OCI-LY7 (cell line): ENCODE measurements at regions not wholly inside any gene's neighbourhood (a gene's known extent, or its start where the extent isn't known, plus 50 kb on each side); places are given as distances from the start of the nearest gene placed in this dataset.

Experiments
- BruUV-seq: library from RNA; stranded (reverse); fragments of 400-500 nt; replicated peaks from 2 replicates; lab custom pipeline; 2021; lab: Mats Ljungman, UMichigan
- CTCF ChIA-PET: fragments of 300-600 bp; sonication (Branson Sonifier 250); formaldehyde crosslinking; loops from one replicate; lab custom pipeline; 2022; ENCODE audit warnings: antibody characterized with exemption; ENCODE audit not compliant: unreplicated experiment; lab: Charles Lee
- POLR2A ChIA-PET: fragments of 300-600 bp; sonication (Branson Sonifier 250); formaldehyde crosslinking; loops from one replicate; lab custom pipeline; 2022; ENCODE audit warnings: antibody characterized with exemption; lab: Charles Lee
- DNase-seq: peaks from one replicate; pipeline ENCODE4 v3.0.0-alpha.2; 2015; ENCODE audit warnings: low spot score
- H2AFZ ChIP-seq: fragments of 200-600 bp; sonication (generic), shearing (Covaris generic); 2 replicates; pipeline ENCODE4 v1.6.1; 2014; ENCODE audit warnings: mild to moderate bottlenecking, antibody characterized with exemption, low read length, moderate library complexity
- H3K27ac ChIP-seq: fragments of 200-600 bp; sonication (generic); 2 replicates; pipeline ENCODE4 v1.5.1; 2014; ENCODE audit warnings: mixed run types, low read depth, mild to moderate bottlenecking, moderate library complexity, low read length, inconsistent platforms; ENCODE audit not compliant: poor library complexity, severe bottlenecking
- H3K36me3 ChIP-seq: fragments of 200-600 bp; sonication (generic); 2 replicates; pipeline ENCODE4 v1.6.1; 2014; ENCODE audit warnings: mild to moderate bottlenecking, antibody characterized with exemption, low read length, moderate library complexity, mixed read lengths; ENCODE audit not compliant: insufficient read depth
- H3K4me1 ChIP-seq: fragments of 200-600 bp; sonication (generic); 2 replicates; pipeline ENCODE4 v1.5.1; 2014; ENCODE audit warnings: mild to moderate bottlenecking, low read length; ENCODE audit not compliant: insufficient read depth, poor library complexity, severe bottlenecking
- H3K4me2 ChIP-seq: fragments of 200-600 bp; sonication (generic); 2 replicates; pipeline ENCODE4 v1.6.1; 2014; ENCODE audit warnings: mild to moderate bottlenecking, low read length
- H3K4me3 ChIP-seq: fragments of 200-600 bp; sonication (generic); 2 replicates; pipeline ENCODE4 v1.5.1; 2014; ENCODE audit warnings: mild to moderate bottlenecking, low read depth, low read length; ENCODE audit not compliant: poor library complexity, severe bottlenecking
- H3K79me2 ChIP-seq: fragments of 200-600 bp; sonication (generic); 2 replicates; pipeline ENCODE4 v1.6.1; 2016; ENCODE audit warnings: low read depth, mild to moderate bottlenecking, low read length, moderate library complexity, mixed read lengths; ENCODE audit not compliant: insufficient read depth
- H3K9me2 ChIP-seq: fragments of 200-600 bp; sonication (generic); 2 replicates; pipeline ENCODE4 v1.6.1; 2016; ENCODE audit warnings: mild to moderate bottlenecking, low read length, mixed read lengths; ENCODE audit not compliant: insufficient read depth
- H3K9me3 ChIP-seq: fragments of 200-600 bp; sonication (generic); 2 replicates; pipeline ENCODE4 v1.6.1; 2014; ENCODE audit warnings: mild to moderate bottlenecking, mixed run types, low read length, mixed read lengths
- H4K20me1 ChIP-seq: fragments of 200-600 bp; sonication (generic); 2 replicates; pipeline ENCODE4 v1.6.1; 2014; ENCODE audit warnings: mild to moderate bottlenecking, antibody characterized with exemption, low read length, moderate library complexity, mixed read lengths; ENCODE audit not compliant: insufficient read depth
- EZH2phosphoT487 ChIP-seq: fragments of 200-600 bp; sonication (generic); IDR thresholded peaks from 2 replicates; pipeline ENCODE4 v1.6.1; 2018; ENCODE audit warnings: low read depth, borderline replicate concordance, mild to moderate bottlenecking, mixed run types, antibody characterized with exemption, low read length, moderate library complexity, mixed read lengths
- intact Hi-C: fragments of 100-400 bp; cut with micrococcal nuclease; formaldehyde crosslinking; loops from one replicate; pipeline ENCODE4 v1.10.0; 2022; ENCODE audit not compliant: unreplicated experiment
- TF ChIP-seq, protein P1 (sequence below): fragments of 200-600 bp; sonication (generic); conservative IDR thresholded peaks from 2 replicates; pipeline ENCODE4 v1.5.1; 2014; ENCODE audit warnings: mild to moderate bottlenecking, antibody characterized with exemption, low read length, moderate library complexity, mixed read lengths

- Histone ChIP-seq H3K4me3 (no peak overlapping the region), H3K4me1 (no peaks in the 10 kb centered on the region), H3K79me2 (no peaks in the 10 kb centered on the region), H3K4me2 (no peak overlapping the region), H4K20me1 (no peaks in the 10 kb centered on the region), H3K36me3 (no peaks in the 10 kb centered on the region), H3K9me3 (no peaks in the 10 kb centered on the region), H2AFZ (no peak overlapping the region), H3K9me2 (no peaks in the 10 kb centered on the region), H3K27ac (no peak overlapping the region)
- DNase-seq: no peak
- no TSS peak for BruUV-seq
- ChIA-PET CTCF (no interaction called here), POLR2A (no interaction called here)
- intact Hi-C loops: no loop called here
- TF ChIP-seq EZH2phosphoT487: no peak
- TF ChIP-seq, protein P1, sequence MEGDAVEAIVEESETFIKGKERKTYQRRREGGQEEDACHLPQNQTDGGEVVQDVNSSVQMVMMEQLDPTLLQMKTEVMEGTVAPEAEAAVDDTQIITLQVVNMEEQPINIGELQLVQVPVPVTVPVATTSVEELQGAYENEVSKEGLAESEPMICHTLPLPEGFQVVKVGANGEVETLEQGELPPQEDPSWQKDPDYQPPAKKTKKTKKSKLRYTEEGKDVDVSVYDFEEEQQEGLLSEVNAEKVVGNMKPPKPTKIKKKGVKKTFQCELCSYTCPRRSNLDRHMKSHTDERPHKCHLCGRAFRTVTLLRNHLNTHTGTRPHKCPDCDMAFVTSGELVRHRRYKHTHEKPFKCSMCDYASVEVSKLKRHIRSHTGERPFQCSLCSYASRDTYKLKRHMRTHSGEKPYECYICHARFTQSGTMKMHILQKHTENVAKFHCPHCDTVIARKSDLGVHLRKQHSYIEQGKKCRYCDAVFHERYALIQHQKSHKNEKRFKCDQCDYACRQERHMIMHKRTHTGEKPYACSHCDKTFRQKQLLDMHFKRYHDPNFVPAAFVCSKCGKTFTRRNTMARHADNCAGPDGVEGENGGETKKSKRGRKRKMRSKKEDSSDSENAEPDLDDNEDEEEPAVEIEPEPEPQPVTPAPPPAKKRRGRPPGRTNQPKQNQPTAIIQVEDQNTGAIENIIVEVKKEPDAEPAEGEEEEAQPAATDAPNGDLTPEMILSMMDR: no peak
Observed at GRCh38 chr9:8114826-8115225, 315.2 kb upstream of the DMAC1 start.

DNA sequence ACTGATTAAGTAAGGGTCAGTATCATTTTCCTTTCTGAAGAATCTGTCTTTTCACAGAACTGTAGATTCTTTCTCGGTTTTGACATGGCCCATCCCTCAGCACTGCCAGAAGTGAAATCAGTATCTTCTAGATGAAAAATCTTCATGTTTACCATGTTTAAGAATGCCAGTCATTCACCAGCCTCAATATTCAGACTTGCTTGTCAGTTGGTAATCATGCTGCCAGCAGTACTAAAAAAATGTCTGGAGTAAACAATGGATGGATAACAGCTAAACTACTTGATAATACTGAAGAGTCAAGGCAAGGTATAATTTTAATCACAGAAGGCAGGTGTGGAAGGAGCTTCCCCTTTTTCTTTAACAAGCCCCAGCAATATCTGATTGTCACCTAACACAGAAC lies 306.8 kb upstream of the DMAC1 start:
- Histone ChIP-seq H3K4me3 (no peak overlapping the region), H3K4me2 (no peak overlapping the region), H3K9me2 (no peaks in the 10 kb centered on the region), H3K9me3 (no peaks in the 10 kb centered on the region), H3K36me3 (no peaks in the 10 kb centered on the region), H3K27ac (no peak overlapping the region), H4K20me1 (no peaks in the 10 kb centered on the region), H2AFZ (no peak overlapping the region), H3K4me1 (no peaks in the 10 kb centered on the region), H3K79me2 (no peaks in the 10 kb centered on the region)
- BruUV-seq: no TSS peak
- DNase-seq: no peak
- ChIA-PET POLR2A (interaction anchor here (1.2 kb wide), 1 partner anchor 16 kb away, joined by 3 read pairs; no protein-coding TSS in a partner anchor), CTCF (interaction anchor here (0.6 kb wide), 1 partner anchor 115 kb away, joined by 3 read pairs; no protein-coding TSS in a partner anchor)
- intact Hi-C loops: no loop called here
- TF ChIP-seq EZH2phosphoT487: no peak
- TF ChIP-seq, protein P1: no peak

DNA sequence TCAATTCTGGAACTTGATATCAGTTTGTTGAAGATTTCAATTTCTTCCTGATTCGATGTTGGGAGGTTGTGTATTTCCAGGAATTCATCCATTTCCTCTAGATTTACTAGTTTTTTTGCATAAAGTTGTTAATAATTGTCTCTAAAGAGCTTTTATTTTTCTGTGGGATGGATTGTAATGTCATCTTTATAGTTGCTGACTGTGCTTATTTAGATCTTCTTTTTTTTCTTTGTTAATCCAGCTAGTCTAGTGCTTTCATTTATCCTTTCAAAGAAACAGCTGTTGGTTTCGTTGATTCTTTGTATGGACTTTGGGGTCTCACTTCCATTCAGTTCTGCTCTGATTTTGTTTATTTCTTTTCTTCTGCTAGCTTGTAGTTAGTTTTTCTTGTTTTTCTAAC lies 302.0 kb upstream of the DMAC1 start:
- Histone ChIP-seq H3K79me2 (no peaks in the 10 kb centered on the region), H3K36me3 (no peaks in the 10 kb centered on the region), H3K4me2 (no peak overlapping the region), H3K4me1 (no peaks in the 10 kb centered on the region), H3K9me2 (no peaks in the 10 kb centered on the region), H3K4me3 (no peak overlapping the region), H3K27ac (no peak overlapping the region), H2AFZ (no peak overlapping the region), H4K20me1 (no peaks in the 10 kb centered on the region), H3K9me3 (no peaks in the 10 kb centered on the region)
- no peak for TF ChIP-seq EZH2phosphoT487
- TF ChIP-seq, protein P1: no peak
- POLR2A ChIA-PET: interaction anchor here (1.2 kb wide), 1 partner anchor 9 kb away, joined by 3 read pairs; no protein-coding TSS in a partner anchor
- DNase-seq: no peak
- no TSS peak for BruUV-seq
- CTCF ChIA-PET: no interaction called here
- intact Hi-C loops: no loop called here
